Tibial nerve (tissue), 4 donors: ENCODE measurements at regions not wholly inside any gene's neighbourhood (a gene's known extent, or its start where the extent isn't known, plus 50 kb on each side); places are given as distances from the start of the nearest gene placed in this dataset.
A peak's percentile ranks its signal among the peaks of the same experiment; 100 is the strongest.

Source experiments
- DNase-seq, 2 donors: peaks; one replicate each; pipeline ENCODE4 v3.0.0-alpha.2; 2019; ENCODE audit warnings: low spot score in 2 of 2
- H3K27ac ChIP-seq, 4 donors: fragments of 200-600 bp; sonication (generic) in 3 of 4; one replicate each; pipeline ENCODE4 v1.5.1; 2017 to 2019; ENCODE audit warnings: mild to moderate bottlenecking in 1 of 4
- H3K27me3 ChIP-seq, 2 donors: fragments of 200-600 bp; sonication (generic) in 1 of 2; one replicate each; pipeline versions ENCODE4 v1.5.1 to v1.6.0; 2017 to 2019
- H3K36me3 ChIP-seq, 3 donors: fragments of 200-600 bp; sonication (generic); one replicate each; pipeline ENCODE4 v1.5.1; 2018 to 2019
- H3K4me1 ChIP-seq, 4 donors: fragments of 200-600 bp; sonication (generic) in 3 of 4; one replicate each; pipeline ENCODE4 v1.5.1; 2017 to 2019
- H3K4me3 ChIP-seq, 4 donors: fragments of 200-600 bp; sonication (generic) in 3 of 4; one replicate each; pipeline ENCODE4 v1.5.1; 2017 to 2019; ENCODE audit warnings: mild to moderate bottlenecking in 1 of 4, moderate library complexity in 1 of 4
- H3K9me3 ChIP-seq, 4 donors: fragments of 200-600 bp; sonication (generic) in 3 of 4; one replicate each; pipeline ENCODE4 v1.5.1; 2017 to 2019
- CTCF ChIP-seq, 5 experiments: fragments of 200-600 bp in 3 of 5; fragments of 450-650 bp in 2 of 5; sonication (generic) in 3 of 5; IDR thresholded peaks; one replicate each; pipeline ENCODE4 v1.5.1; 2016 to 2019; ENCODE audit warnings: antibody characterized with exemption in 5 of 5, mild to moderate bottlenecking in 3 of 5, moderate library complexity in 2 of 5
- EP300 ChIP-seq, 2 donors: sonication (generic); formaldehyde crosslinking; IDR thresholded peaks; one replicate each; pipeline ENCODE4 v1.6.1; 2017; ENCODE audit warnings: antibody characterized with exemption in 2 of 2, mild to moderate bottlenecking in 1 of 2
- POLR2A ChIP-seq, 2 donors: fragments of 450-650 bp; IDR thresholded peaks; one replicate each; pipeline ENCODE4 v1.6.1; 2017; ENCODE audit warnings: antibody characterized with exemption in 2 of 2, mild to moderate bottlenecking in 2 of 2, moderate library complexity in 2 of 2
- WGBS, 2 donors: methylation state at CpG; one replicate each; pipeline ENCODE4 v1.1.5; 2018; 5-methylcytosine and 5-hydroxymethylcytosine counted together

GRCh38 chr6:113645986-113646385 is 211.2 kb upstream of the MARCKS start:
- no peaks in the 10 kb centered on the region for H3K27me3 ChIP-seq
- no peak for DNase-seq
- no peak for TF ChIP-seq EP300 (IDR thresholded peaks at IDR 0.05)
- no peak for TF ChIP-seq CTCF (IDR thresholded peaks at IDR 0.05)
- no peak for TF ChIP-seq POLR2A (IDR thresholded peaks at IDR 0.05)
- 96 to 97% methylated on average over 3 of the region's 3 CpGs for WGBS, 2 donors
- H3K9me3 ChIP-seq: no peaks in the 10 kb centered on the region
- H3K27ac ChIP-seq: peak overlapping the region in 1 of 4 donors; percentile 58
- H3K4me3 ChIP-seq: no peak overlapping the region
- H3K36me3 ChIP-seq: no peaks in the 10 kb centered on the region
- peaks cover 0 to 8% (median 0%) of the 10 kb centered on the region in 4 donors for H3K4me1 ChIP-seq

- H3K27ac ChIP-seq: no peak overlapping the region
- H3K36me3 ChIP-seq: no peaks in the 10 kb centered on the region
- no peak for DNase-seq
- WGBS, 2 donors: 73 to 79% methylated on average over 4 of the region's 4 CpGs
- H3K4me3 ChIP-seq: no peak overlapping the region
- TF ChIP-seq CTCF (IDR thresholded peaks at IDR 0.05) (no peak), EP300 (IDR thresholded peaks at IDR 0.05) (no peak), POLR2A (IDR thresholded peaks at IDR 0.05) (no peak)
- no peaks in the 10 kb centered on the region for H3K9me3 ChIP-seq
- no peaks in the 10 kb centered on the region for H3K27me3 ChIP-seq
- peaks cover 0 to 8% (median 0%) of the 10 kb centered on the region in 4 donors for H3K4me1 ChIP-seq
Measured at GRCh38 chr6:113646701-113647100, 210.4 kb upstream of the MARCKS start.

GRCh38 chr6:113647143-113647889 is 209.8 kb upstream of the MARCKS start:
- DNase-seq: no peak
- H3K9me3 ChIP-seq: no peaks in the 10 kb centered on the region
- H3K4me1 ChIP-seq: peaks cover 0 to 8% (median 0%) of the 10 kb centered on the region in 4 donors
- no peak overlapping the region for H3K27ac ChIP-seq
- no peaks in the 10 kb centered on the region for H3K27me3 ChIP-seq
- H3K36me3 ChIP-seq: no peaks in the 10 kb centered on the region
- no peak overlapping the region for H3K4me3 ChIP-seq
- 90 to 91% methylated on average over 4 of the region's 4 CpGs for WGBS, 2 donors
- no peak for TF ChIP-seq CTCF (IDR thresholded peaks at IDR 0.05)
- no peak for TF ChIP-seq POLR2A (IDR thresholded peaks at IDR 0.05)
- TF ChIP-seq EP300 (IDR thresholded peaks at IDR 0.05): no peak

GRCh38 chr6:113648698-113649097 is 208.4 kb upstream of the MARCKS start:
- Histone ChIP-seq H3K4me1 (peaks cover 0 to 9% (median 0%) of the 10 kb centered on the region in 4 donors), H3K4me3 (no peak overlapping the region), H3K27me3 (no peaks in the 10 kb centered on the region), H3K27ac (peak overlapping the region in 1 of 4 donors; percentile 25), H3K36me3 (no peaks in the 10 kb centered on the region), H3K9me3 (no peaks in the 10 kb centered on the region)
- no peak for DNase-seq
- TF ChIP-seq CTCF (IDR thresholded peaks at IDR 0.05) (no peak), POLR2A (IDR thresholded peaks at IDR 0.05) (no peak), EP300 (IDR thresholded peaks at IDR 0.05) (no peak)
- 75 to 91% methylated on average over 1 of the region's 1 CpG for WGBS, 2 donors

- Histone ChIP-seq H3K27ac (peak overlapping the region in 1 of 4 donors; percentile 25), H3K4me1 (peaks cover 0 to 14% (median 0%) of the 10 kb centered on the region in 4 donors), H3K27me3 (no peaks in the 10 kb centered on the region), H3K9me3 (no peaks in the 10 kb centered on the region), H3K4me3 (no peak overlapping the region), H3K36me3 (no peaks in the 10 kb centered on the region)
- DNase-seq: no peak
- WGBS, 2 donors: 51 to 81% methylated on average over 6 of the region's 6 CpGs
- no peak for TF ChIP-seq EP300 (IDR thresholded peaks at IDR 0.05)
- no peak for TF ChIP-seq POLR2A (IDR thresholded peaks at IDR 0.05)
- no peak for TF ChIP-seq CTCF (IDR thresholded peaks at IDR 0.05)
Measured at GRCh38 chr6:113649276-113649675, 207.9 kb upstream of the MARCKS start.
